ENCODE measurements at regions not wholly inside any gene's neighbourhood (a gene's known extent, or its start where the extent isn't known, plus 50 kb on each side); places are given as distances from the start of the nearest gene placed in this dataset.
"Not testable (repeated sequence)": the region's sequence is repeated elsewhere in the genome, so short reads cannot be mapped to it uniquely, and the experiment has no call there.

DNA sequence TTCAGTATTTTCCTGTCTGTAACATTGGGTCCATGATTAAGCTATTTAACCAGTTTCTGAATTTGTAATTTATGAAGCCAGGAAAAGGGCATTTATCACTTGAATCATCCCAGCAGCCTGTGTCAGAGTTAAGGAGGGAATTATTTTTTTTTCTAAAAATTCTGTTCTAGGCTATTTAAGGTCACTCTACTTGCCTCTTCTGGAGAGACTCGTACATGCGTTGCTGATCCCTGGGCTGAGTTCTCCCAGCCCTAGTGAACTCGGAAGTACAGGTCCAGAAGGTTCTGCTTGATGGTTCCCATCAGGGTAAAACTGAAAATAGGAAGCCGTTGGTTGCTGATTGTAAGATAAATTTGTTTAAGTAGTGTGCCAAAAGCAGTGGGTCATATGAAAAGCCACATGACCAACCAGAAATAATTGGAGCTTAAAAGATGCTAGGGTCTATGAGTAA, 90.7 kb downstream of the GPR88 start:
- DNase-seq (ENCODE audit: low spot score): peak; percentile 54

DNA sequence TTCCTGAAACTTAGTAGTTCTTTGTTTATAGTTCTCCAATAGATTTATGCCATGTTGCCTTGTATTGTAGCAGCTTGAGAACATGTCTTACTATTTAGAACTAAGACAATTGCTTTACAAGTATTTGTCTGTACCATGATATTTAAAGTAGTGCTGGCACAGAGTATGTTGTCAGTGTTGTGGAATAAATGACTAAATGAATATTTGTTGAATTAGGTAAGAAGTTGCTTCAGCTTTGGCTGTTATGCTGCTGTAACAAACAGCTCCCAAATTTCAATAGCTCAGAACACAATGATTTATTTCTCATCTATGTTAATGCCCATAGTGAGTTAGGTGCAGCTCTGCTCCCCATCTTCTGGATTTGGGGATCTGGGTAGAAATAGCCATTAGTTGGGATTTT, 90.2 kb upstream of the VCAM1 start:
- DNase-seq (ENCODE audit: low spot score): no peak

DNA sequence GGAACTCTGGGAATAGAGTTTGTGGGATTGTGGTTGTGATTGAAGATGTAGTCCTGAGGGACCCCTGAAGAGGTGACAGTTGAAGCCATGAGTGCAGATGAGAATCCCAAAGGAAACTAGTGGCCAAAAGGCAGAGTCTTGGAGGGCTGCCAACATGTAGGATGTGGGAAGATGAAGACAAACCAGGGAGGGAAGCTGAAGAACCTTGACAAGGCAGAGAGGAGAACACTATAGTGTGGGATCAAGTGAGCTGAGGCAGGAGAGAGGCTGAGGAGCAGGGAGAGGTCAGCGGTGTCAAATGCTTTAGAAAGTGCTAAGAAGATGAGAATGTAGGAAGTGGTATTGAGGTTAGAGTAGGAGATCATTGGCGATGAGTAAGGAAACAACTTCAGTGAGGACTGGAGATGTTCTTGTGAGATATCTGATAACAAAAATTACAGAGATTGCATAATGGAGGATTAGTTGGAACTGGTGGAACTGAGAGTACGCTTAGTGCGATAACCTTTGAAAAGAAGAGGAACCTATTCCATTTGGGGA, 88.5 kb upstream of the VCAM1 start:
- peak; percentile 97 for DNase-seq (ENCODE audit: low spot score)

DNA sequence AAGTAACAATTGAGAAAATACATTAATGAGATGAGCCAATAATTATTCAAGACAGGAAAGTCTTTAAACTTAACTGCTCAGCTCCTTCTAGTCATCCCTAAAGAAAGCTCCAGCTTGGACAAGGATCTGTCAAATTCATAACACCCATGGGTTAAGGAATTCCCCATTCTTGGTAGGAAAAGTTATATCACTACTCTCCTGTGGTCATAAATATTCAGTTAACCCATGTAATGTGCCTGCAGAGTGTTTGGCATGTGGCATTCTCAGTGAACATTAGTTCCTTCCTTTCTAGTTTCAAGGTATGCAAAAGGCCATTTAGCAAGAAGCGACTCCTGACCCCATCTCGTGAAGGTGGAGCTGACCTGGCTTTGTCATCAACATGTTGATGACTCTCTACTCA, 76.7 kb upstream of the VCAM1 start:
- DNase-seq (ENCODE audit: low spot score): no peak

DNA sequence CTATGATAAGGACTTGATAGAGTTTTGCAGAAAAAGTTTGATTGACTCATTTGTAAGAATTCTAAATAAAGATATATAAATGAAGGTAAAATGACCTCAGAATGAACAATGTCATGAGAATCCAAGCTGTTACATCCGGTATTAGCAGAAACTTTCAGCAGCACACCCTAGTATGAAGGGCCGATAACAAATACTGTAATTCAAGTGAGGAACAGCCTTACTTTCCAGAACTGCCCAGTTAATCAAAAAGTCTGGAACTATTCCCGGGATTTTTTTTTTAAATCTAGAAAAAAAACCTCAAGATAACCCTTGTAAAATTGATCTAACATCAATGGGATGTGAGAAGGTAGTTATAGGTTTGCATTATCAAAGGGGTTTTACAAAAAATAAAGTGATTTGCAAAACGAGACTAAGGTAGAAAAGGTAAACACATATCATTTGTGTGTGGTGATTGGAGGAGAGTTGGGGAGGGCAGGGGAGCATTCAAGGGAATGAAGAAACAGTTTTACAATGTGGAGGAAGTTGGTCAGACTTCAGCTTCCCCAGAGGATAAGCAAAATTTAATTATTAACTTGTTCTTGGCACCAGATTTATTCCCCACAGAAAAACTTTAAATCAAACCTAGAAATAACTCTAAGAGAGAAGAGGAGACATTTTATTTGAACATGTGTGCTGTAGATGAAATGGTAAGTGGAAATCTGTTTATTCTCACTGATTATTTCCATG, 75.9 kb upstream of the VCAM1 start:
- DNase-seq (ENCODE audit: low spot score): peak; percentile 25

DNA sequence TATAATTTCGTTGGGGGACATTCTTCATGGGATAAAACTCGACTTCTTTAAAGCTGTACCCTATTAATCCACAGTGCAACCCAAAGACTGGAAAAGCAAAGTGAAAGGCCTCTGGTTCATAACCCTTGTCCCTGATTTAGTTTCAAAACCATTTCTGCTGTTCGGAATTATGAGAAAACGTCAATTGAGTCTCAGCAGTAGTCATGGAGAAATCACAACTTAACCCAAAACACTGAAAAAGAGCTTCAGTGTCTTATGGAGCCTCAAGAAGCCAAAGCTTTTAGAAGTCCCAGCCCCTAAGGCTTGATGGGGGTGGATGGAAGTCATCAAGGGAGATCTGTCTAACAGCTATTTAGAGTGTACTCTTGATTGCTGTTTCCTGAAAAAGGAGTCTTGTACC, 73.5 kb upstream of the VCAM1 start:
- no peak for DNase-seq (ENCODE audit: low spot score)

GRCh38 chr1:100649146-100649545, 70.4 kb upstream of the VCAM1 start:
- DNase-seq (ENCODE audit: low spot score): no peak

- DNase-seq (ENCODE audit: low spot score): no peak
These were observed 61.4 kb upstream of the VCAM1 start for GRCh38 chr1:100657876-100658715.

DNA sequence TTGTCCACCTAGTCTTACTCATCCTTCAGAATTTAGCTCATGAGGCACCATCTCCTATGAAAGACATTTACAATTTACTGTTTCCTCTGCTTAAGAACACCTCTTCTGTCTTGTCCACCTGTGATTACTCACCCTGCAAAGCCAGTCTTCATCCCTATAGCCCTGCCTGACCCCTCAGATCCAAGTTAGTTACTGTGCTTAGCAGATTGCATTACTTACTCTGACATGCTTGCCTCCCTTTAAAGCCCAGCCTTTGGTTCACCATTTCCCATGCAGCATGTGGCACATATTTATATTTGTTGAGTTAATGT, 60.9 kb upstream of the VCAM1 start:
- DNase-seq (ENCODE audit: low spot score): no peak

DNA sequence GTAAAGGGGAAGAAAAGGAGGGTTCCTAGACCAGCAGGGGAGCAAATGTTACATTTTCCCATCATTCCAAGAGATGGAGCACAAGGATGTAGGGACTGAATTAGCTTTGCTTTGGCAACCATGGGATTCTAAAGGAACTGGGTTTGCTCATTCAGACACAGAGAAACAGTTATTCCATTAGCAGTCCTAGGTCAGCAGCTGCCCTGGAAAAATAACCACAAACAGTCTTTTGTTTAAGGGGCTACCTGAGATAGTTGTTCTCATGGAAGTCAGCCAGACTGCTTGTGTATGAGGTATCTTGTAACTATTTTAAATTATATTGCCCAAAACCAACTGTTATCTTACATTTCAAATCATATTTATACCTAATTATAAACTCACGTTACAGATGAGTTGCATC, 58.4 kb upstream of the VCAM1 start:
- DNase-seq (ENCODE audit: low spot score): no peak

GRCh38 chr1:100668494-100668893, 51.0 kb upstream of the VCAM1 start:
- not testable (repeated sequence) for DNase-seq (ENCODE audit: low spot score)
